ENCODE measurements at regions not wholly inside any gene's neighbourhood (a gene's known extent, or its start where the extent isn't known, plus 50 kb on each side); places are given as distances from the start of the nearest gene placed in this dataset.

DNA sequence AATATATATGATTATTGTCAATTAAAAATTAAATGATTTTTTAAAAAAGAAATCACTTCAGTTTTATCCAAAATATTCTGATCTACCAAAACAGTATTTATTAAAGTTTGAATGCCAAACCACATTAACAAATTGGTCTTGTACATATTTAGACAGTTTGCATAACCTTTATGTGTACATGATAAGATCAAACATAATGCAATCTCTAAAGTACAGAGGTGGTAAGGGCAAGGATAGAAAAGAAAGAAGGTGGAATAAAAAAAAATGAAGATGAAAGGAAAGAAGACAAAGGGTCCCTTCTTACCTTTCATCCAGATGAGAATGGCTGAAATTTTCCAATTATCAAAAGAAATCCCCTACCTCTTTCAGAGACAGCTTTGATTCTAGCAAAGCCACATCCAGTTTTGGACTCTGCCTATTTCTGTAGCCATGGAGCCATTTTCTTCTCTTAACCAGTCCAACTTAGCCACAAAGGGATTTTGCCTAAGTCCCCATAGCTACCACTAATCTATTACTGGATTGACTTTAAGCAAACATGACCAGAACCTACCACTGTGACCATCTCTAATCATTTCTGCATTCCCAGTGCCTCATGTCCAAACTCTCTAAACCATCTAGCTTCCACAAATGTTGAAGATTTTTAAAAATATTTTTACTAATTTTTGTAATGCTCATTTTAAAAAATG is 133.3 kb upstream of the TRPM3 start:
- DNase-seq (ENCODE audit: extremely low spot score): no peak
- POLR2A ChIA-PET: no interaction called here
- CTCF ChIA-PET: no interaction called here
- no peak for TF ChIP-seq CTCF (IDR thresholded peaks at IDR 0.05; ENCODE audit: control extremely low read depth, extremely low read depth, low read depth, missing control alignments)

DNA sequence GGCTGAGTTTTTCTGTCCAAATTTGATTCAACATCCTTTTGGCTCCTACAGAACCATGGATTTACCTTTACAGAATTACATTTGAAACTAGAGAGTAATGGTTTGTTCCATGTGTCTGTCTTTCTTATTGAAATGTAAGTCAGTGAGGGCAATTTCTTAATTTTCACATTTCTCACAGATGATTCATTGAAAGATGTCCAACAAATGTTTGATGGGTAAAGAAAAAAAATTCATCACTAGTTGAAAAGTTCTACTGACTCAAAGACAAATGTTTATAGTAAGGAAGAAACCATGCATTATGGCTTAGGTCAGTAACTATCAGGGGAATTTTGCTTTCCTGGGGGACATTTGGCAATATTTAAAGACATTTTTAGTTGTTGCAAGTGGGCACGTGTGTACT is 131.6 kb upstream of the TRPM3 start:
- POLR2A ChIA-PET: no interaction called here
- CTCF ChIA-PET: no interaction called here
- DNase-seq (ENCODE audit: extremely low spot score): no peak

DNA sequence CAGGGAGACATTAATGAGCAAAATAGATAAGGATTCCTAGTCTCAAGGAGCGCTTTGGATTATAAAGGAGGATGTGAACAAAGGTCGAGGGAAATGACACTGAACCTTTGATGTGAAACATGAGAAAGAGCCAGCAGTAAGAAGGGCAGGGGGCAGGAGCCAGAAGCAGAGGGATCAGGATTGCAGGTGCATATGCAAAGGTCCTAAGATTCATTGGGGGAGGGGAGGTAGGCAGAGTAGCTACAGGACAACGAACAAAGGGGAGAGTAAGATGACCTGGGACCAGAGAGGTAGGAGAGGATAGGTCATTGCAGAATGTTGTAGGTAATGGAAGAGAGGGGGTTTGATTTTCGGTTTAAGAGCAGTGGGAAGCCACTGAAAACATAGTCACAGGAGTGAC is 129.2 kb upstream of the TRPM3 start:
- ChIA-PET CTCF (interaction anchor here (0.9 to 3.3 kb wide), 8 partner anchors 9 to 611 kb away, joined by 3 to 24 read pairs (median 4); no protein-coding TSS in a partner anchor), POLR2A (no interaction called here)
- TF ChIP-seq CTCF (IDR thresholded peaks at IDR 0.05; ENCODE audit: control extremely low read depth, extremely low read depth, low read depth, missing control alignments): no peak
- no peak for DNase-seq (ENCODE audit: extremely low spot score)

More for the DNA sequence above, 131.6 kb upstream of the TRPM3 start:
- no peak for TF ChIP-seq CTCF (IDR thresholded peaks at IDR 0.05; ENCODE audit: control extremely low read depth, extremely low read depth, low read depth, missing control alignments)

GRCh38 chr9:71249729-71250317 is 128.4 kb upstream of the TRPM3 start:
- TF ChIP-seq CTCF (IDR thresholded peaks at IDR 0.05; ENCODE audit: control extremely low read depth, extremely low read depth, low read depth, missing control alignments): peak; percentile 58
- peak; percentile 23 for DNase-seq (ENCODE audit: extremely low spot score)
- CTCF ChIA-PET: interaction anchor here (0.8 to 3.3 kb wide), 11 partner anchors 9 to 610 kb away, joined by 3 to 24 read pairs (median 4); no protein-coding TSS in a partner anchor
- POLR2A ChIA-PET: no interaction called here

DNA sequence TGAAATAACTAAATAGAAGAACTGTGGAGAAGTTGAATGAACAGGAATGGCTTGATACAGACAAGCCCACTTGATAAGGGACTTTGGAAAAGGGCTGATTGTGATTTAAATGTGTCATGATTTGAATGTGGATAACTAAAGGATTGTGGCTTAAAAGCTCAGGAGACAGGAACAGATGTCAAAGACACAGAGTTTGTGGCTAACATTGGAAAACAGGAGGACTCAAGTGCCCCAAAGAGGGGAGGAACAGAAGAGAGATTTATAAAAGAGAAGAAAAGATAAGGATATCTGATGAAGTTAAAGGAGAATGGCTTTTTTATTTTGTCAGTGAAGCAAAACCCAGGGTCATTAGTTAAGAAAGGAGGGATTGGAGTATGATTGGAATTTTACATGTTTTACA is 124.2 kb upstream of the TRPM3 start:
- ChIA-PET POLR2A (no interaction called here), CTCF (no interaction called here)
- DNase-seq (ENCODE audit: extremely low spot score): no peak
- no peak for TF ChIP-seq CTCF (IDR thresholded peaks at IDR 0.05; ENCODE audit: control extremely low read depth, extremely low read depth, low read depth, missing control alignments)

DNA sequence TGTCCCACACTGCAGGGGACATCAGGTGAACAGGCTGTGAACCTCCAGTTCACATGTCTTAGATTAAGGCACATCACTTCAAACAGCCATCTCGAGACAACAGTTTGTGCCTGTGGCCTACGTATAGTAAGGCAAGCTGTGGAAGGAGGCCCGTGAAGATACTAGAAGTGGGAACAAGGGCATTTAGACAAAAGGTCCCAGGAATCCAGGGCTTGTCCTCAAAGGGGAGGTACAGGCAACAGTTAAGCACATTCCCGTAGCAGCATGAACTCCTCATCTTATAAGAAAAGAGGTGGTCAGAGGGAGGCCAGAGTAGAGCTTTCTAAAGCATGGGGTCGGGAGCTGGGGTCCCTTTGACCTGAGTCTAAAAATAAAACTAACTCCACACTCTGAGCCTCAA is 122.5 kb upstream of the TRPM3 start:
- ChIA-PET POLR2A (no interaction called here), CTCF (no interaction called here)
- TF ChIP-seq CTCF (IDR thresholded peaks at IDR 0.05; ENCODE audit: control extremely low read depth, extremely low read depth, low read depth, missing control alignments): no peak
- no peak for DNase-seq (ENCODE audit: extremely low spot score)

Data from GM10248 (cell line).